Left kidney (tissue), 1 donor: ENCODE measurements at regions not wholly inside any gene's neighbourhood (a gene's known extent, or its start where the extent isn't known, plus 50 kb on each side); places are given as distances from the start of the nearest gene placed in this dataset.
"Not testable (repeated sequence)": the region's sequence is repeated elsewhere in the genome, so short reads cannot be mapped to it uniquely, and the experiment has no call there.

Experiments
- DNase-seq: peaks from one replicate; pipeline ENCODE4 v3.0.0-alpha.2; 2013

- DNase-seq: no peak
Observed at GRCh38 chrX:52261125-52261462, 76.4 kb downstream of the MAGED4 start.

- peak; percentile 91 for DNase-seq
Observed at GRCh38 chrX:52261463-52262194, 76.9 kb downstream of the MAGED4 start.

GRCh38 chrX:52262195-52262546 is 77.5 kb downstream of the MAGED4 start:
- no peak for DNase-seq

- no peak for DNase-seq
Observed at GRCh38 chrX:52263417-52263816, 78.7 kb downstream of the MAGED4 start.

- DNase-seq: no peak
Observed at GRCh38 chrX:52265713-52266112, 81.0 kb downstream of the MAGED4 start.

- not testable (repeated sequence) for DNase-seq
Observed at GRCh38 chrX:52268502-52268901, 83.8 kb downstream of the MAGED4 start.

GRCh38 chrX:52270453-52271116 is 85.9 kb downstream of the MAGED4 start:
- no peak for DNase-seq

GRCh38 chrX:52271206-52271605 is 86.5 kb downstream of the MAGED4 start:
- DNase-seq: no peak

GRCh38 chrX:52277666-52278065 is 91.2 kb upstream of the XAGE2 start:
- DNase-seq: peak; percentile 7

GRCh38 chrX:52280812-52281211 is 88.0 kb upstream of the XAGE2 start:
- DNase-seq: no peak

- no peak for DNase-seq
Observed at GRCh38 chrX:52284865-52285264, 84.0 kb upstream of the XAGE2 start.

GRCh38 chrX:52298968-52299367 is 69.9 kb upstream of the XAGE2 start:
- not testable (repeated sequence) for DNase-seq

GRCh38 chrX:52308532-52308931 is 60.3 kb upstream of the XAGE2 start:
- DNase-seq: not testable (repeated sequence)
